ENCODE measurements at regions not wholly inside any gene's neighbourhood (a gene's known extent, or its start where the extent isn't known, plus 50 kb on each side); places are given as distances from the start of the nearest gene placed in this dataset.

DNA sequence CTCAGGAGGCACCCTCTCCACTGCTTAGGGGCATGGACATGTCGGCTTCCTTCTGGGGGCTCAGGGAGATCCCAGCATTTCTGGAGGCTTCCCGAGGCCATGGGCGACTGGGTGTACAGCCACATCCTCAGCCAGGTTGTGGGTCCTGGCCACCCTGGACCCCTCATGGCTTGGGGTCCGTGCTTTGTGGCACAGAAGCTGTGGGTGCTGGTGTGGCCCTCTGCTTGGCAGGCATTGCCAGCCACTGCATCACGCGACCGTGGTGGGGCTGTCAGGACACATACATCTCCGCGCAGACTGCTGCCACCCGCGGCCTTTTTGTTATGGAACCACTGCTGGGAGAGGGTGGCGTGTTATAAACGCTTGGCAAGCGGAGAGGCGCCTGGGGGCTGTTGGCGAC lies 1174.9 kb downstream of the BRD1 start:
- Histone ChIP-seq H3K4me1 (ENCODE audit: control insufficient read depth, insufficient read depth, low read length) (no peaks in the 10 kb centered on the region), H3K36me3 (ENCODE audit: control insufficient read depth, insufficient read depth, low read length) (no peaks in the 10 kb centered on the region), H3K27me3 (ENCODE audit: control insufficient read depth, insufficient read depth, low read length) (no peaks in the 10 kb centered on the region; the same call in 1 of the 2 replicates), H3K4me3 (ENCODE audit: low read depth in 2 of 2, low read length in 2 of 2) (no peak overlapping the region), H3K27ac (ENCODE audit: low read length) (no peak overlapping the region), H3K9me3 (ENCODE audit: control insufficient read depth, insufficient read depth, low read depth, low read length) (no peaks in the 10 kb centered on the region)
- ATAC-seq (no peak), DNase-seq (ENCODE audit: low read depth, low spot score) (no peak)
- BruUV-seq (replicated peaks): no TSS peak
- POLR2A ChIA-PET: no interaction called here
- CTCF ChIA-PET: no interaction called here
- intact Hi-C loops (cut with micrococcal nuclease; ENCODE audit: unreplicated experiment): no loop called here
- in situ Hi-C loops (cut with HindIII; ENCODE audit: low pct_unique_long_range_greater_than_20kb, low sequenced_read_pairs): no loop called here
- TF ChIP-seq REST (IDR thresholded peaks at IDR 0.05; ENCODE audit: insufficient read depth in 1 of 2, low read depth in 2 of 2, low read length in 1 of 2) (no peak), POLR2AphosphoS5 (IDR thresholded peaks at IDR 0.05; ENCODE audit: low read depth, low read length) (no peak), SIN3A (IDR thresholded peaks at IDR 0.05; ENCODE audit: borderline replicate concordance, insufficient read depth, low read depth, low read length) (no peak), TCF7L2 (IDR thresholded peaks at IDR 0.05; ENCODE audit: low read depth, low read length) (no peak)
- TF ChIP-seq, protein P1, sequence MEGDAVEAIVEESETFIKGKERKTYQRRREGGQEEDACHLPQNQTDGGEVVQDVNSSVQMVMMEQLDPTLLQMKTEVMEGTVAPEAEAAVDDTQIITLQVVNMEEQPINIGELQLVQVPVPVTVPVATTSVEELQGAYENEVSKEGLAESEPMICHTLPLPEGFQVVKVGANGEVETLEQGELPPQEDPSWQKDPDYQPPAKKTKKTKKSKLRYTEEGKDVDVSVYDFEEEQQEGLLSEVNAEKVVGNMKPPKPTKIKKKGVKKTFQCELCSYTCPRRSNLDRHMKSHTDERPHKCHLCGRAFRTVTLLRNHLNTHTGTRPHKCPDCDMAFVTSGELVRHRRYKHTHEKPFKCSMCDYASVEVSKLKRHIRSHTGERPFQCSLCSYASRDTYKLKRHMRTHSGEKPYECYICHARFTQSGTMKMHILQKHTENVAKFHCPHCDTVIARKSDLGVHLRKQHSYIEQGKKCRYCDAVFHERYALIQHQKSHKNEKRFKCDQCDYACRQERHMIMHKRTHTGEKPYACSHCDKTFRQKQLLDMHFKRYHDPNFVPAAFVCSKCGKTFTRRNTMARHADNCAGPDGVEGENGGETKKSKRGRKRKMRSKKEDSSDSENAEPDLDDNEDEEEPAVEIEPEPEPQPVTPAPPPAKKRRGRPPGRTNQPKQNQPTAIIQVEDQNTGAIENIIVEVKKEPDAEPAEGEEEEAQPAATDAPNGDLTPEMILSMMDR (IDR thresholded peaks at IDR 0.05): no peak

DNA sequence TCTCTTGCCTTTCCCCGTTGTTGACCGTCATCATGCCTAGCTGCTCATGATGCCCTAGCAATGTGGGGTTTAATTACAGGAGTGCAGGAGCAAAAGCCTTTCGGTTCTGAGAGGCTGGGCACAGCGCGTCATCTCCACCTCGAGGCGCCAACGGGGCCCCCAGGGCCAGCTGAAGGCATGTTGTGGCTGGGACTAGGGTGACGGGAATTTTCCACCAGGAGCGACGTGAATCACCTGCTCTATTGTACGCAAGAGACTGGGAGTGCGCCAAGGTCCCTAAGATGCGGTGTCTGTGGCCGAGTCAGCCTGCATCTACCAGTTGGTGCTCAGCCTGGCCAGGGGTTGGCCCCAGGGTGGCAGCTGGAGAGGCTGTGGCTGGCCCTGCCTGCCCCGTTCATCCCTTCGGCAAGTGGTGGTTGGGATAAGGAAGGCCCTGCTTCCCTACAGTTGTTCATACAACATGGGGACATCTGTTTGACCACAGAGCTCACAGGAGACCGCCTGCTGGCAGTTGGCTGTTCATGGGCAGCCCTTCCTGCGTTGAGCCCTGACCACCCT lies 1175.6 kb downstream of the BRD1 start:
- Histone ChIP-seq H3K36me3 (ENCODE audit: control insufficient read depth, insufficient read depth, low read length) (no peaks in the 10 kb centered on the region), H3K4me3 (ENCODE audit: low read depth in 2 of 2, low read length in 2 of 2) (no peak overlapping the region), H3K27ac (ENCODE audit: low read length) (no peak overlapping the region), H3K9me3 (ENCODE audit: control insufficient read depth, insufficient read depth, low read depth, low read length) (no peaks in the 10 kb centered on the region), H3K27me3 (ENCODE audit: control insufficient read depth, insufficient read depth, low read length) (no peaks in the 10 kb centered on the region; the same call in 1 of the 2 replicates), H3K4me1 (ENCODE audit: control insufficient read depth, insufficient read depth, low read length) (no peaks in the 10 kb centered on the region)
- intact Hi-C loops (cut with micrococcal nuclease; ENCODE audit: unreplicated experiment) (no loop called here), in situ Hi-C loops (cut with HindIII; ENCODE audit: low pct_unique_long_range_greater_than_20kb, low sequenced_read_pairs) (no loop called here)
- POLR2A ChIA-PET: no interaction called here
- no peak for TF ChIP-seq POLR2AphosphoS5 (IDR thresholded peaks at IDR 0.05; ENCODE audit: low read depth, low read length)
- TF ChIP-seq, protein P1 (IDR thresholded peaks at IDR 0.05): no peak
- TF ChIP-seq REST (IDR thresholded peaks at IDR 0.05; ENCODE audit: insufficient read depth in 1 of 2, low read depth in 2 of 2, low read length in 1 of 2): no peak
- TF ChIP-seq TCF7L2 (IDR thresholded peaks at IDR 0.05; ENCODE audit: low read depth, low read length): no peak
- TF ChIP-seq SIN3A (IDR thresholded peaks at IDR 0.05; ENCODE audit: borderline replicate concordance, insufficient read depth, low read depth, low read length): no peak
- no peak for DNase-seq (ENCODE audit: low read depth, low spot score)
- no peak for ATAC-seq
- CTCF ChIA-PET: no interaction called here
- BruUV-seq (replicated peaks): no TSS peak

Data from Panc1 (cell line).